ENCODE measurements at regions not wholly inside any gene's neighbourhood (a gene's known extent, or its start where the extent isn't known, plus 50 kb on each side); places are given as distances from the start of the nearest gene placed in this dataset.

- no peaks in the 10 kb centered on the region for H3K36me3 ChIP-seq (ENCODE audit: control insufficient read depth, insufficient read depth, low read length)
- no peak overlapping the region for H3K4me2 ChIP-seq (ENCODE audit: extremely low read depth, insufficient read depth, low read length)
- H3K9me3 ChIP-seq (ENCODE audit: control insufficient read depth, insufficient read depth, low read depth, low read length) = no peaks in the 10 kb centered on the region
- DNase-seq (ENCODE audit: low read depth in 2 of 2) = no peak
- no peak overlapping the region for H3K4me3 ChIP-seq (replicated peaks in 1 of 4; ENCODE audit: control extremely low read depth in 1 of 4, insufficient read depth in 1 of 4, low read depth in 3 of 4, low read length in 4 of 4)
- H3K4me1 ChIP-seq (ENCODE audit: control insufficient read depth, extremely low read depth, insufficient read depth, low read length) = no peaks in the 10 kb centered on the region
- H2AFZ ChIP-seq (ENCODE audit: low read length) = no peak overlapping the region
- TF ChIP-seq EZH2 (IDR thresholded peaks at IDR 0.05; ENCODE audit: low read length, missing control alignments) (no peak), CTCF (conservative IDR thresholded peaks at IDR 0.05 in 1 of 2, IDR thresholded peaks at IDR 0.05 in 1 of 2; ENCODE audit: low read depth in 1 of 2, low read length in 2 of 2) (no peak)
- no peaks in the 10 kb centered on the region for H3K79me2 ChIP-seq (ENCODE audit: control insufficient read depth, insufficient read depth, low read length)
- H3K27ac ChIP-seq (ENCODE audit: insufficient read depth, low read length) = no peak overlapping the region
- H4K20me1 ChIP-seq (ENCODE audit: control insufficient read depth, extremely low read depth, insufficient read depth, low read length) = no peaks in the 10 kb centered on the region
- peaks cover 4% of the 10 kb centered on the region for H3K27me3 ChIP-seq (ENCODE audit: control insufficient read depth, insufficient read depth, low read length)
- no peak overlapping the region for H3K9ac ChIP-seq (ENCODE audit: insufficient read depth, low read length)
Measured at GRCh38 chr2:120662746-120663145, 72.9 kb upstream of the GLI2 start.

- no peak overlapping the region for H3K4me3 ChIP-seq (replicated peaks in 1 of 4; ENCODE audit: control extremely low read depth in 1 of 4, insufficient read depth in 1 of 4, low read depth in 3 of 4, low read length in 4 of 4)
- no peak overlapping the region for H3K9ac ChIP-seq (ENCODE audit: insufficient read depth, low read length)
- H4K20me1 ChIP-seq (ENCODE audit: control insufficient read depth, extremely low read depth, insufficient read depth, low read length) = no peaks in the 10 kb centered on the region
Measured at GRCh38 chr2:120666433-120666832, 69.2 kb upstream of the GLI2 start.

GRCh38 chr2:120667981-120668380 lies 67.7 kb upstream of the GLI2 start:
- no peaks in the 10 kb centered on the region for H3K4me1 ChIP-seq (ENCODE audit: control insufficient read depth, extremely low read depth, insufficient read depth, low read length)
- H3K9me3 ChIP-seq (ENCODE audit: control insufficient read depth, insufficient read depth, low read depth, low read length) = no peaks in the 10 kb centered on the region
- no peaks in the 10 kb centered on the region for H3K79me2 ChIP-seq (ENCODE audit: control insufficient read depth, insufficient read depth, low read length)
- H3K27ac ChIP-seq (ENCODE audit: insufficient read depth, low read length) = no peak overlapping the region
- no peaks in the 10 kb centered on the region for H4K20me1 ChIP-seq (ENCODE audit: control insufficient read depth, extremely low read depth, insufficient read depth, low read length)
- no peak for DNase-seq (ENCODE audit: low read depth in 2 of 2)
- H3K4me3 ChIP-seq (replicated peaks in 1 of 4; ENCODE audit: control extremely low read depth in 1 of 4, insufficient read depth in 1 of 4, low read depth in 3 of 4, low read length in 4 of 4) = no peak overlapping the region
- no peak overlapping the region for H3K9ac ChIP-seq (ENCODE audit: insufficient read depth, low read length)
- TF ChIP-seq CTCF (conservative IDR thresholded peaks at IDR 0.05 in 1 of 2, IDR thresholded peaks at IDR 0.05 in 1 of 2; ENCODE audit: low read depth in 1 of 2, low read length in 2 of 2) (no peak), EZH2 (IDR thresholded peaks at IDR 0.05; ENCODE audit: low read length, missing control alignments) (no peak)
- H3K4me2 ChIP-seq (ENCODE audit: extremely low read depth, insufficient read depth, low read length) = no peak overlapping the region
- no peaks in the 10 kb centered on the region for H3K36me3 ChIP-seq (ENCODE audit: control insufficient read depth, insufficient read depth, low read length)
- no peak overlapping the region for H2AFZ ChIP-seq (ENCODE audit: low read length)
- peaks cover 17% of the 10 kb centered on the region for H3K27me3 ChIP-seq (ENCODE audit: control insufficient read depth, insufficient read depth, low read length)

More at GRCh38 chr2:120666433-120666832, 69.2 kb upstream of the GLI2 start:
- TF ChIP-seq EZH2 (IDR thresholded peaks at IDR 0.05; ENCODE audit: low read length, missing control alignments) (no peak), CTCF (conservative IDR thresholded peaks at IDR 0.05 in 1 of 2, IDR thresholded peaks at IDR 0.05 in 1 of 2; ENCODE audit: low read depth in 1 of 2, low read length in 2 of 2) (no peak)
- Histone ChIP-seq H3K4me1 (ENCODE audit: control insufficient read depth, extremely low read depth, insufficient read depth, low read length) (no peaks in the 10 kb centered on the region), H3K27me3 (ENCODE audit: control insufficient read depth, insufficient read depth, low read length) (peaks cover 20% of the 10 kb centered on the region), H3K36me3 (ENCODE audit: control insufficient read depth, insufficient read depth, low read length) (no peaks in the 10 kb centered on the region), H3K27ac (ENCODE audit: insufficient read depth, low read length) (no peak overlapping the region), H2AFZ (ENCODE audit: low read length) (no peak overlapping the region), H3K9me3 (ENCODE audit: control insufficient read depth, insufficient read depth, low read depth, low read length) (no peaks in the 10 kb centered on the region), H3K79me2 (ENCODE audit: control insufficient read depth, insufficient read depth, low read length) (no peaks in the 10 kb centered on the region), H3K4me2 (ENCODE audit: extremely low read depth, insufficient read depth, low read length) (no peak overlapping the region)
- no peak for DNase-seq (ENCODE audit: low read depth in 2 of 2)
